ENCODE measurements at regions not wholly inside any gene's neighbourhood (a gene's known extent, or its start where the extent isn't known, plus 50 kb on each side); places are given as distances from the start of the nearest gene placed in this dataset.

DNA sequence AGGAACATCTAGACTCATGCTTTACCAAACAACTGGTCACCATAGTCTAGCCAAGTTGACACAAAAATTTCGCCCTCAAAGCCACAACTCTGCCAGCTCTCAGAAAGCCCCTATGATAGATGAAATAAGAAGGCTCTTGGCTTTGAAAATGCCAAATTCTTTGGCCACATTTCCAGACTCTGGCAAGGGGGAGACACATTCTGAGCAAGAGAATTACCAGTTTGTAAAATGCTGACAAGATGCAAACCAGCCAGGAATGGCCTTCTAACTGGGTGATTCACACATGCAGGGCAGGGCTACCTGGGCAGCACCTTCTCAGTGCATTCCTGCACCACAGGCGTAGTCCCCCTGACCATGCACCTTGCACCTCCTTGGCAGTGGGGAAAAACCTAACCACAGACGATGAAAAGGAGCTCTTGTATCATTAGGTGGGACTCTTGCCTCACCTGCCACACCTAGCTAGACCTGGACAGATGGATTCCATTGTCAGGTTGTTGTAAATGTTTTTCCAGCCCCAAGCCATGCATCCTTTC lies 77.4 kb upstream of the CPEB2 start:
- H3K4me1 ChIP-seq (ENCODE audit: control insufficient read depth in 1 of 2, insufficient read depth in 2 of 2, low read depth in 1 of 2, low read length in 1 of 2) = no peaks in the 10 kb centered on the region
- no peaks in the 10 kb centered on the region for H3K36me3 ChIP-seq (replicated peaks in 1 of 2; ENCODE audit: control insufficient read depth in 1 of 2, insufficient read depth in 2 of 2, low read length in 1 of 2)
- H3K9me2 ChIP-seq = no peaks in the 10 kb centered on the region
- WGBS (ENCODE audit: low lambda C conversion rate) = 40% methylated on average over 1 of the region's 3 CpGs
- H3K9me3 ChIP-seq = no peaks in the 10 kb centered on the region
- no peak overlapping the region for H2AFZ ChIP-seq (ENCODE audit: low read depth)
- H3K79me2 ChIP-seq (ENCODE audit: insufficient read depth) = no peaks in the 10 kb centered on the region
- POLR2A ChIA-PET = no interaction called here
- CTCF ChIA-PET = no interaction called here
- H3F3A ChIP-seq (replicated peaks; ENCODE audit: insufficient read depth) = no peaks in the 10 kb centered on the region
- no peak for DNase-seq
- no peak overlapping the region for H3K4me3 ChIP-seq (ENCODE audit: low read depth in 2 of 2, low read length in 1 of 2)
- H3K27me3 ChIP-seq (ENCODE audit: insufficient read depth) = no peaks in the 10 kb centered on the region
- H3K4me2 ChIP-seq = no peak overlapping the region
- TF ChIP-seq GATA2 (CRISPR knock-in tag; IDR thresholded peaks at IDR 0.05) = no peak
- no peak for TF ChIP-seq MXI1 (IDR thresholded peaks at IDR 0.05; ENCODE audit: low read depth, low read length)
- TF ChIP-seq EP300 (IDR thresholded peaks at IDR 0.05; ENCODE audit: borderline replicate concordance in 1 of 2, low read depth in 1 of 2, low read length in 1 of 2) = no peak
- no peak for TF ChIP-seq ELF1 (IDR thresholded peaks at IDR 0.05)
- no peak for TF ChIP-seq RFX5 (IDR thresholded peaks at IDR 0.05; ENCODE audit: low read length)
- TF ChIP-seq SMC3 (IDR thresholded peaks at IDR 0.05; ENCODE audit: low read depth, low read length) = no peak
- TF ChIP-seq, protein P1, sequence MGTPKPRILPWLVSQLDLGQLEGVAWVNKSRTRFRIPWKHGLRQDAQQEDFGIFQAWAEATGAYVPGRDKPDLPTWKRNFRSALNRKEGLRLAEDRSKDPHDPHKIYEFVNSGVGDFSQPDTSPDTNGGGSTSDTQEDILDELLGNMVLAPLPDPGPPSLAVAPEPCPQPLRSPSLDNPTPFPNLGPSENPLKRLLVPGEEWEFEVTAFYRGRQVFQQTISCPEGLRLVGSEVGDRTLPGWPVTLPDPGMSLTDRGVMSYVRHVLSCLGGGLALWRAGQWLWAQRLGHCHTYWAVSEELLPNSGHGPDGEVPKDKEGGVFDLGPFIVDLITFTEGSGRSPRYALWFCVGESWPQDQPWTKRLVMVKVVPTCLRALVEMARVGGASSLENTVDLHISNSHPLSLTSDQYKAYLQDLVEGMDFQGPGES (IDR thresholded peaks at IDR 0.05; ENCODE audit: low read depth, low read length) = no peak
- no peak for TF ChIP-seq YY1 (IDR thresholded peaks at IDR 0.05; ENCODE audit: low read depth)
- no peak for TF ChIP-seq RAD21 (IDR thresholded peaks at IDR 0.05; ENCODE audit: low read length)
- TF ChIP-seq, protein P2, sequence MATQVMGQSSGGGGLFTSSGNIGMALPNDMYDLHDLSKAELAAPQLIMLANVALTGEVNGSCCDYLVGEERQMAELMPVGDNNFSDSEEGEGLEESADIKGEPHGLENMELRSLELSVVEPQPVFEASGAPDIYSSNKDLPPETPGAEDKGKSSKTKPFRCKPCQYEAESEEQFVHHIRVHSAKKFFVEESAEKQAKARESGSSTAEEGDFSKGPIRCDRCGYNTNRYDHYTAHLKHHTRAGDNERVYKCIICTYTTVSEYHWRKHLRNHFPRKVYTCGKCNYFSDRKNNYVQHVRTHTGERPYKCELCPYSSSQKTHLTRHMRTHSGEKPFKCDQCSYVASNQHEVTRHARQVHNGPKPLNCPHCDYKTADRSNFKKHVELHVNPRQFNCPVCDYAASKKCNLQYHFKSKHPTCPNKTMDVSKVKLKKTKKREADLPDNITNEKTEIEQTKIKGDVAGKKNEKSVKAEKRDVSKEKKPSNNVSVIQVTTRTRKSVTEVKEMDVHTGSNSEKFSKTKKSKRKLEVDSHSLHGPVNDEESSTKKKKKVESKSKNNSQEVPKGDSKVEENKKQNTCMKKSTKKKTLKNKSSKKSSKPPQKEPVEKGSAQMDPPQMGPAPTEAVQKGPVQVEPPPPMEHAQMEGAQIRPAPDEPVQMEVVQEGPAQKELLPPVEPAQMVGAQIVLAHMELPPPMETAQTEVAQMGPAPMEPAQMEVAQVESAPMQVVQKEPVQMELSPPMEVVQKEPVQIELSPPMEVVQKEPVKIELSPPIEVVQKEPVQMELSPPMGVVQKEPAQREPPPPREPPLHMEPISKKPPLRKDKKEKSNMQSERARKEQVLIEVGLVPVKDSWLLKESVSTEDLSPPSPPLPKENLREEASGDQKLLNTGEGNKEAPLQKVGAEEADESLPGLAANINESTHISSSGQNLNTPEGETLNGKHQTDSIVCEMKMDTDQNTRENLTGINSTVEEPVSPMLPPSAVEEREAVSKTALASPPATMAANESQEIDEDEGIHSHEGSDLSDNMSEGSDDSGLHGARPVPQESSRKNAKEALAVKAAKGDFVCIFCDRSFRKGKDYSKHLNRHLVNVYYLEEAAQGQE (IDR thresholded peaks at IDR 0.05; ENCODE audit: low read depth, low read length) = no peak
- TF ChIP-seq POLR2AphosphoS5 (IDR thresholded peaks at IDR 0.05; ENCODE audit: low read depth, low read length) = no peak
- no peak for TF ChIP-seq GABPA (IDR thresholded peaks at IDR 0.05; ENCODE audit: low read depth)
- TF ChIP-seq PBX3 (IDR thresholded peaks at IDR 0.05) = no peak
- TF ChIP-seq RCOR1 (IDR thresholded peaks at IDR 0.05; ENCODE audit: low read length) = no peak
- TF ChIP-seq, protein P3, sequence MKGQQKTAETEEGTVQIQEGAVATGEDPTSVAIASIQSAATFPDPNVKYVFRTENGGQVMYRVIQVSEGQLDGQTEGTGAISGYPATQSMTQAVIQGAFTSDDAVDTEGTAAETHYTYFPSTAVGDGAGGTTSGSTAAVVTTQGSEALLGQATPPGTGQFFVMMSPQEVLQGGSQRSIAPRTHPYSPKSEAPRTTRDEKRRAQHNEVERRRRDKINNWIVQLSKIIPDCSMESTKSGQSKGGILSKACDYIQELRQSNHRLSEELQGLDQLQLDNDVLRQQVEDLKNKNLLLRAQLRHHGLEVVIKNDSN (IDR thresholded peaks at IDR 0.05; ENCODE audit: borderline replicate concordance, low read depth) = no peak
- TF ChIP-seq, protein P4, sequence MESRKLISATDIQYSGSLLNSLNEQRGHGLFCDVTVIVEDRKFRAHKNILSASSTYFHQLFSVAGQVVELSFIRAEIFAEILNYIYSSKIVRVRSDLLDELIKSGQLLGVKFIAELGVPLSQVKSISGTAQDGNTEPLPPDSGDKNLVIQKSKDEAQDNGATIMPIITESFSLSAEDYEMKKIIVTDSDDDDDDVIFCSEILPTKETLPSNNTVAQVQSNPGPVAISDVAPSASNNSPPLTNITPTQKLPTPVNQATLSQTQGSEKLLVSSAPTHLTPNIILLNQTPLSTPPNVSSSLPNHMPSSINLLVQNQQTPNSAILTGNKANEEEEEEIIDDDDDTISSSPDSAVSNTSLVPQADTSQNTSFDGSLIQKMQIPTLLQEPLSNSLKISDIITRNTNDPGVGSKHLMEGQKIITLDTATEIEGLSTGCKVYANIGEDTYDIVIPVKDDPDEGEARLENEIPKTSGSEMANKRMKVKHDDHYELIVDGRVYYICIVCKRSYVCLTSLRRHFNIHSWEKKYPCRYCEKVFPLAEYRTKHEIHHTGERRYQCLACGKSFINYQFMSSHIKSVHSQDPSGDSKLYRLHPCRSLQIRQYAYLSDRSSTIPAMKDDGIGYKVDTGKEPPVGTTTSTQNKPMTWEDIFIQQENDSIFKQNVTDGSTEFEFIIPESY (IDR thresholded peaks at IDR 0.05; ENCODE audit: borderline replicate concordance, low read depth) = no peak
- H4K20me1 ChIP-seq (ENCODE audit: insufficient read depth) = no peaks in the 10 kb centered on the region
- no peak overlapping the region for H3K9ac ChIP-seq
- no peak overlapping the region for H3K27ac ChIP-seq (ENCODE audit: low read depth in 2 of 2, low read length in 1 of 2)

Data from SK-N-SH (cell line).